Sigmoid colon (tissue), 4 donors: ENCODE measurements at regions not wholly inside any gene's neighbourhood (a gene's known extent, or its start where the extent isn't known, plus 50 kb on each side); places are given as distances from the start of the nearest gene placed in this dataset.

ENCODE experiments used
- CTCF ChIP-seq, 4 experiments: fragments of 450-650 bp in 3 of 4; fragments of 200-600 bp in 1 of 4; IDR thresholded peaks; one replicate each; pipeline ENCODE4 v1.5.1; 2016 to 2019; ENCODE audit warnings: antibody characterized with exemption in 4 of 4, mild to moderate bottlenecking in 3 of 4, moderate library complexity in 2 of 4
- EP300 ChIP-seq, 4 donors: sonication (generic); formaldehyde crosslinking; IDR thresholded peaks; one replicate each; pipeline ENCODE4 v1.6.1; 2017; ENCODE audit warnings: antibody characterized with exemption in 4 of 4
- POLR2A ChIP-seq, 2 donors: fragments of 450-650 bp; IDR thresholded peaks; one replicate each; pipeline ENCODE4 v1.6.1; 2016; ENCODE audit warnings: antibody characterized with exemption in 2 of 2, mild to moderate bottlenecking in 2 of 2, moderate library complexity in 2 of 2

GRCh38 chr4:100063355-100063754 is 113.3 kb upstream of the H2AZ1 start:
- TF ChIP-seq CTCF (IDR thresholded peaks at IDR 0.05) (no peak), POLR2A (IDR thresholded peaks at IDR 0.05) (no peak), EP300 (IDR thresholded peaks at IDR 0.05) (no peak)
